Right lobe of liver (tissue), 6 donors: ENCODE measurements at regions not wholly inside any gene's neighbourhood (a gene's known extent, or its start where the extent isn't known, plus 50 kb on each side); places are given as distances from the start of the nearest gene placed in this dataset.
"Not testable (repeated sequence)": the region's sequence is repeated elsewhere in the genome, so short reads cannot be mapped to it uniquely, and the experiment has no call there.

Source experiments
- ATAC-seq, 4 donors: fragments of 200-7000 bp; cut with Tn5 transposase; one replicate each; pipeline ENCODE4 v1.9.1; 2020; ENCODE audit warnings: mild to moderate bottlenecking in 4 of 4, moderate library complexity in 4 of 4
- DNase-seq, 3 donors: peaks; one replicate each; pipeline ENCODE4 v3.0.0-alpha.2; 2020
- H3K27ac ChIP-seq, 3 donors: fragments of 200-600 bp; one replicate each; pipeline ENCODE4 v1.8.0; 2022
- H3K27me3 ChIP-seq, 2 donors: fragments of 200-600 bp; one replicate each; pipeline ENCODE4 v1.8.0; 2022
- H3K36me3 ChIP-seq, 4 donors: fragments of 200-600 bp; sonication (generic) in 1 of 4; one replicate each; pipeline versions ENCODE4 v1.5.1 to v1.8.0; 2017 to 2022; ENCODE audit warnings: control low read depth in 1 of 4
- H3K4me1 ChIP-seq, 4 donors: fragments of 200-600 bp; sonication (generic) in 1 of 4; one replicate each; pipeline versions ENCODE4 v1.5.1 to v1.8.0; 2017 to 2022; ENCODE audit warnings: control low read depth in 1 of 4
- H3K4me3 ChIP-seq, 3 donors: fragments of 200-600 bp; one replicate each; pipeline ENCODE4 v1.8.0; 2022
- H3K9me3 ChIP-seq, 4 donors: fragments of 200-600 bp; sonication (generic) in 1 of 4; one replicate each; pipeline versions ENCODE4 v1.5.1 to v1.8.0; 2017 to 2022; ENCODE audit warnings: control low read depth in 1 of 4
- POLR2A ChIP-seq: fragments of 450-650 bp; IDR thresholded peaks from one replicate; pipeline ENCODE4 v1.6.1; 2017; ENCODE audit warnings: antibody characterized with exemption, mild to moderate bottlenecking
- WGBS: methylation state at CpG from one replicate; pipeline ENCODE4 v1.1.6; 2018; ENCODE audit warnings: low coverage, low lambda C conversion rate; ENCODE audit not compliant: insufficient coverage; ENCODE audit errors: missing lambda C conversion rate; 5-methylcytosine and 5-hydroxymethylcytosine counted together
- intact Hi-C, 2 donors: fragments of 100-400 bp; cut with DNase I; formaldehyde crosslinking; loops; one replicate each; pipeline versions ENCODE4 v1.11.2 to v1.14.1; 2022
- TF ChIP-seq, protein P1 (sequence below), 4 donors: fragments of 200-600 bp in 3 of 4; fragments of 450-650 bp in 1 of 4; IDR thresholded peaks; one replicate each; pipeline versions ENCODE4 v1.5.1 to v1.8.0; 2016 to 2022; ENCODE audit warnings: antibody characterized with exemption in 4 of 4, mild to moderate bottlenecking in 2 of 4
- donor health status: DM: no; HTN: yes; CAD: no.
- donor health status: DM: no; HTN: no; CAD: no.
- donor health status: DM: no; HTN: no; CAD: no.
- donor health status: DM: no; HTN: yes; CAD: no.
- donor health status: DM: no; HTN: yes; CAD: no.

DNA sequence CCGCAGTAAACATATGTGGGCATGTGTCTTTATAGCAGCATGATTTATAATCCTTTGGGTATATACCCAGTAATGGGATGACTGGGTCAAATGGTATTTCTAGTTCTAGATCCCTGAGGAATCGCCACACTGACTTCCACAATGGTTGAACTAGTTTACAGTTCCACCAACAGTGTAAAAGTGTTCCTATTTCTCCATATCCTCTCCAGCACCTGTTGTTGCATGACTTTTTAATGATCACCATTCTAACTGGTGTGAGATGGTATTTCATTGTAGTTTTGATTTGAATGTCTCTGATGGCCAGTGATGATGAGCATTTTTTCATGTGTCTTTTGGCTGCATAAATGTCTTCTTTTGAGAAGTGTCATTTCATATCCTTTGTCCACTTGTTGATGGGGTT is 238.6 kb upstream of the ZNF337 start:
- DNase-seq, H3K36me3 ChIP-seq, H3K27ac ChIP-seq, intact Hi-C loops, H3K27me3 ChIP-seq, H3K9me3 ChIP-seq, ATAC-seq, H3K4me3 ChIP-seq, H3K4me1 ChIP-seq: not testable (repeated sequence)
- WGBS = 67% methylated on average over 1 of the region's 2 CpGs

DNA sequence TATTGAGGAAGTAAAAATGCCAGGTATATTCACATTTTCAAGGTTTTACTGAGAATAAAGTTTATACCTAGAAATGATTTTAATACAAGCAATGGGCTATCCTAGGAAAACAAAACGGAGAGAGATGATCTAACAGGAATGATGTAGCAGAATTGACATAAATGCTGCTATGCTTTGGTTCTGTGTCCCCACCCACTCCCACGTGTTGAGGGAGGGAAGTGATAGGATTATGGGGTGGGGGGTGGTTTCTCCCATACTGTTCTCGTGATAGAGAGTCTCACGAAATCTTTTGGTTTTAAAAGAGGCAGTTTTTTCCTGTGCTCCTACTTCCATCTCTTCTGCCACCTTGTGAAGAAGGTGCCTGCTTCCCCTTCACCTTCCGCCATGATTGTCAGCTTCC is 236.2 kb upstream of the ZNF337 start:
- H3K9me3 ChIP-seq, intact Hi-C loops, H3K27ac ChIP-seq, H3K4me1 ChIP-seq, DNase-seq, H3K36me3 ChIP-seq, H3K27me3 ChIP-seq, ATAC-seq, H3K4me3 ChIP-seq: not testable (repeated sequence)
- WGBS = 24% methylated on average over 3 of the region's 5 CpGs

GRCh38 chr20:25932170-25932569 is 235.5 kb upstream of the ZNF337 start:
- H3K27me3 ChIP-seq, DNase-seq, ATAC-seq, H3K9me3 ChIP-seq, H3K4me1 ChIP-seq, H3K36me3 ChIP-seq, H3K27ac ChIP-seq, intact Hi-C loops, H3K4me3 ChIP-seq: not testable (repeated sequence)
- WGBS = 36% methylated on average over 2 of the region's 2 CpGs

DNA sequence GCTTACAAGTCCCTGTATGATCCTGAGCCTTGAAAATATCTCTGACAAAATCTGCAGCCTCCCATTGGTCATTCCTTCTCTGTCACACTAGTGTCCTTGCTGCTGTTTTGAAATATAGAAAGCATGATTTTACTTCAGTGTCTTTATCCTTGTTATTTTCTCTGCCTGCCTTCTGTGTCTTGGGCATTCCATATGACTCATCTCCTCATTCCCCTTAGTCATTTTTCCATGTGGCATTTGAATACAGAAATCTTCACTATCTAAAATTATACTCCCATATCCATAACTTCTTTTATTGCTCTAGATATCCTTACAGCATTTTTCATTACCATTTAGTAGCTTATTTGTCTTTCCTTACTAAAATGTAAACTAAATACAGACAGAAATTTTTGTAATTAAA is 205.7 kb upstream of the ZNF337 start:
- H3K27me3 ChIP-seq, H3K36me3 ChIP-seq, DNase-seq, H3K4me1 ChIP-seq, ATAC-seq, H3K9me3 ChIP-seq, intact Hi-C loops, H3K27ac ChIP-seq, H3K4me3 ChIP-seq: not testable (repeated sequence)

DNA sequence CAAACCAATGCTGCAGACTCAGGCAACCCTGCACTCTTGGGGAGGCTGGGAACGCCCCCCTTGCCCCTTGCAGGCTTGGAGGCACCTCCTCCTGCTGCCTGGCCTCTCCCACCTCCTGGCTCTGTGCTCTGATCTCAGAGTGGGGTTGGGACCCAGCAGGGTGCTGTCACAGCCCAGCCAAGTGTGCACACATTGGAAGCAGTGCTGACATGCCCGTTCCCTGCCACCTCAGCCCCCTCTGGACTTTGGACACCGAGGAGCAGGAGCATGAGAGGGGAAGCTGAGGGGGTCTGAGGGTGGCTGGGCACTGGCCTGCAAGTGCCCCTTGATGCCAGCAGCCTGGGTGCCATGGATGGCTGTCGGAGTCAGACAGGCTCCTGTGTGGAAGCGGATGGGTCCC is 202.0 kb upstream of the ZNF337 start:
- WGBS = 0% methylated on average over 1 of the region's 5 CpGs
- H3K4me3 ChIP-seq, intact Hi-C loops, ATAC-seq, H3K36me3 ChIP-seq, DNase-seq, H3K27ac ChIP-seq, H3K27me3 ChIP-seq, H3K4me1 ChIP-seq, H3K9me3 ChIP-seq: not testable (repeated sequence)

GRCh38 chr20:25879096-25879495 is 182.4 kb upstream of the ZNF337 start:
- H3K36me3 ChIP-seq, DNase-seq, intact Hi-C loops, H3K27me3 ChIP-seq, H3K4me3 ChIP-seq, ATAC-seq, H3K27ac ChIP-seq, H3K9me3 ChIP-seq, H3K4me1 ChIP-seq: not testable (repeated sequence)
- WGBS = 92% methylated on average over 2 of the region's 2 CpGs

GRCh38 chr20:25868650-25868979 is 172.0 kb upstream of the ZNF337 start:
- H3K9me3 ChIP-seq, H3K27ac ChIP-seq, H3K4me1 ChIP-seq, H3K36me3 ChIP-seq, DNase-seq, intact Hi-C loops, ATAC-seq: not testable (repeated sequence)
- Histone ChIP-seq H3K27me3 (peaks cover 0 to 13% of the 10 kb centered on the region in 2 donors), H3K4me3 (peak overlapping the region in 1 of 3 donors; percentile 16)
- 27% methylated on average over 3 of the region's 17 CpGs for WGBS

- Histone ChIP-seq H3K4me3 (peak overlapping the region; percentile 14 to 16 (median 16)), H3K4me1 (peaks cover 0 to 7% (median 3%) of the 10 kb centered on the region in 4 donors), H3K36me3 (no peaks in the 10 kb centered on the region), H3K27me3 (peaks cover 0 to 13% of the 10 kb centered on the region in 2 donors), H3K27ac (no peak overlapping the region), H3K9me3 (no peaks in the 10 kb centered on the region)
- intact Hi-C loops = no loop called here
- ATAC-seq = peak; percentile 74 to 87 (median 76)
- 13% methylated on average over 12 of the region's 46 CpGs for WGBS
- peak; percentile 64 to 68 (median 68) for DNase-seq
- TF ChIP-seq POLR2A = no peak
- TF ChIP-seq, protein P1, sequence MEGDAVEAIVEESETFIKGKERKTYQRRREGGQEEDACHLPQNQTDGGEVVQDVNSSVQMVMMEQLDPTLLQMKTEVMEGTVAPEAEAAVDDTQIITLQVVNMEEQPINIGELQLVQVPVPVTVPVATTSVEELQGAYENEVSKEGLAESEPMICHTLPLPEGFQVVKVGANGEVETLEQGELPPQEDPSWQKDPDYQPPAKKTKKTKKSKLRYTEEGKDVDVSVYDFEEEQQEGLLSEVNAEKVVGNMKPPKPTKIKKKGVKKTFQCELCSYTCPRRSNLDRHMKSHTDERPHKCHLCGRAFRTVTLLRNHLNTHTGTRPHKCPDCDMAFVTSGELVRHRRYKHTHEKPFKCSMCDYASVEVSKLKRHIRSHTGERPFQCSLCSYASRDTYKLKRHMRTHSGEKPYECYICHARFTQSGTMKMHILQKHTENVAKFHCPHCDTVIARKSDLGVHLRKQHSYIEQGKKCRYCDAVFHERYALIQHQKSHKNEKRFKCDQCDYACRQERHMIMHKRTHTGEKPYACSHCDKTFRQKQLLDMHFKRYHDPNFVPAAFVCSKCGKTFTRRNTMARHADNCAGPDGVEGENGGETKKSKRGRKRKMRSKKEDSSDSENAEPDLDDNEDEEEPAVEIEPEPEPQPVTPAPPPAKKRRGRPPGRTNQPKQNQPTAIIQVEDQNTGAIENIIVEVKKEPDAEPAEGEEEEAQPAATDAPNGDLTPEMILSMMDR (IDR thresholded peaks at IDR 0.05) = no peak
Observed at GRCh38 chr20:25867776-25868649, 171.4 kb upstream of the ZNF337 start.

DNA sequence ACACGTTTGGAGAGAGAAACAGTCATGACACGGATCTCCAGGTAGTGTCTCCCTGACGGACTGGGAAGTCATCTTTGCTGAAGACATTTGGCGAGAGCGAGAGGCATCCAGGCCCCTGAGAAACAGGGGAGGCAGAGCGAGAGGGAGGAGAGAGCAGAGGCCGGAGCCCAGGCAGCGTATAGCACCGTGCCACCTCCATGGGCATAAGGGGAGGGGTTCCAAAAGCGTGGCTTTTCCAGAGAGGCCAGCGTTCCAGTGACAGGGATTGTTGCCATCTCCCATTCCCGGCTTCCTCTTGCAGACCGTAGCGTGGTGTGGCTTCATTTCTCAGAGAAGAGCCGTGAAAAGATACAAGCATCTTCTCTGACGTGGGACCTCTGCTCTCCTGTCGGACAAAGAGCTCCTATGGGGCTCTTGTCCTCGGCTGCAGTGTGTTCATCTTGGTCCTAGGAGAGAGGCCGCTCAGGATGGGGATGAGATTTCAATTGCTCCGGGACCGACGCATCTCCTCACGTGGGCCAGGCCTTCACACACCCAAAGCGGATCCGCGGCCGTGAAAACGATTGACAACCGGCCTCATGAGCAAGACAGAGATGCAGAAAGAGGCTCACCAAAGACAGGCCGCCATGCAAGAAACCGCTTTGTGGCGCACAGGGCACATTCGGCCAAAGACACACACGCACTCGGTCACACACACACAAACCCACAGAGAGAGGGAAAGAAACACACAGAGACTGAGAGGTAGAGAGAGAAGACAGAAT is 170.5 kb upstream of the ZNF337 start:
- WGBS = 75% methylated on average over 13 of the region's 35 CpGs
- H3K27ac ChIP-seq, intact Hi-C loops, H3K36me3 ChIP-seq, H3K9me3 ChIP-seq, H3K4me3 ChIP-seq, H3K4me1 ChIP-seq, DNase-seq, ATAC-seq: not testable (repeated sequence)
- peaks cover 0 to 13% of the 10 kb centered on the region in 2 donors for H3K27me3 ChIP-seq
